ENCODE measurements at regions not wholly inside any gene's neighbourhood (a gene's known extent, or its start where the extent isn't known, plus 50 kb on each side); places are given as distances from the start of the nearest gene placed in this dataset.

DNA sequence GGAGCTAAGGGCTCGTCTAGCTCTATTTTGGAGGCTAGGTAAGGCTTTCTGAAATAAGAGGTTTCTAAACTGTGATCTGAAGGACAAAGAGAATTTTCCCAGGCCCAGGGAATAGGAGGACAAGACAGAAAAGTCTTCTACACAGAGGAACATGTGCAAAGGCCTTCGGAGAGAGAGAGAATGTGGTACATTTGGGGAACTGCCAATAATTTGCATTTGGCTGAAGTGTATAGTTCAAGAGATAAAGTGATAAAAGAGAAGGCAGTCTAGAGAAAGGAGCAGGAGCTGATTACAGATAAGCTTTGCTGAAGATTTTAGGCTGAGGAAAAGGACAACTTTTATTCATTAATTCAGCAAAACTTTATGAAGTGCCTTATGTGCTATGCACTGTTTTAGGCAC, 214.4 kb upstream of the ELL2 start:
- ATAC-seq (no peak), DNase-seq (ENCODE audit: low spot score) (no peak)
- ChIA-PET CTCF (no interaction called here), POLR2A (no interaction called here)
- H3K27me3 Mint-ChIP-seq (ENCODE audit: low read depth) = no peaks in the 10 kb centered on the region
- H3K27ac Mint-ChIP-seq = no peak overlapping the region
- H3K4me3 Mint-ChIP-seq = no peak overlapping the region
- no peaks in the 10 kb centered on the region for H3K36me3 Mint-ChIP-seq
- TF ChIP-seq ZNF263 (CRISPR knock-in tag; IDR thresholded peaks at IDR 0.05; ENCODE audit: low read depth) (no peak), HMGA2 (CRISPR knock-in tag; IDR thresholded peaks at IDR 0.05) (no peak), CDX4 (CRISPR knock-in tag; IDR thresholded peaks at IDR 0.05; ENCODE audit: borderline replicate concordance) (no peak), SMAD4 (CRISPR knock-in tag; IDR thresholded peaks at IDR 0.05) (no peak), ZBTB21 (CRISPR knock-in tag; IDR thresholded peaks at IDR 0.05; ENCODE audit: borderline replicate concordance) (no peak), MAX (CRISPR knock-in tag; IDR thresholded peaks at IDR 0.05) (no peak), ERG (CRISPR knock-in tag; IDR thresholded peaks at IDR 0.05) (no peak), E2F5 (CRISPR knock-in tag; IDR thresholded peaks at IDR 0.05) (no peak), ZNF138 (CRISPR knock-in tag; conservative IDR thresholded peaks at IDR 0.05) (no peak), CREM (CRISPR knock-in tag; IDR thresholded peaks at IDR 0.05) (no peak), USF1 (CRISPR knock-in tag; IDR thresholded peaks at IDR 0.05) (no peak), ZNF317 (CRISPR knock-in tag; IDR thresholded peaks at IDR 0.05; ENCODE audit: borderline replicate concordance, low read depth) (no peak)
- TF ChIP-seq, protein P1, sequence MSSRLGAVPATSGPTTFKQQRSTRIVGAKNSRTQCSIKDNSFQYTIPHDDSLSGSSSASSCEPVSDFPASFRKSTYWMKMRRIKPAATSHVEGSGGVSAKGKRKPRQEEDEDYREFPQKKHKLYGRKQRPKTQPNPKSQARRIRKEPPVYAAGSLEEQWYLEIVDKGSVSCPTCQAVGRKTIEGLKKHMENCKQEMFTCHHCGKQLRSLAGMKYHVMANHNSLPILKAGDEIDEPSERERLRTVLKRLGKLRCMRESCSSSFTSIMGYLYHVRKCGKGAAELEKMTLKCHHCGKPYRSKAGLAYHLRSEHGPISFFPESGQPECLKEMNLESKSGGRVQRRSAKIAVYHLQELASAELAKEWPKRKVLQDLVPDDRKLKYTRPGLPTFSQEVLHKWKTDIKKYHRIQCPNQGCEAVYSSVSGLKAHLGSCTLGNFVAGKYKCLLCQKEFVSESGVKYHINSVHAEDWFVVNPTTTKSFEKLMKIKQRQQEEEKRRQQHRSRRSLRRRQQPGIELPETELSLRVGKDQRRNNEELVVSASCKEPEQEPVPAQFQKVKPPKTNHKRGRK (CRISPR knock-in tag; IDR thresholded peaks at IDR 0.05; ENCODE audit: borderline replicate concordance) = no peak
- TF ChIP-seq, protein P2, sequence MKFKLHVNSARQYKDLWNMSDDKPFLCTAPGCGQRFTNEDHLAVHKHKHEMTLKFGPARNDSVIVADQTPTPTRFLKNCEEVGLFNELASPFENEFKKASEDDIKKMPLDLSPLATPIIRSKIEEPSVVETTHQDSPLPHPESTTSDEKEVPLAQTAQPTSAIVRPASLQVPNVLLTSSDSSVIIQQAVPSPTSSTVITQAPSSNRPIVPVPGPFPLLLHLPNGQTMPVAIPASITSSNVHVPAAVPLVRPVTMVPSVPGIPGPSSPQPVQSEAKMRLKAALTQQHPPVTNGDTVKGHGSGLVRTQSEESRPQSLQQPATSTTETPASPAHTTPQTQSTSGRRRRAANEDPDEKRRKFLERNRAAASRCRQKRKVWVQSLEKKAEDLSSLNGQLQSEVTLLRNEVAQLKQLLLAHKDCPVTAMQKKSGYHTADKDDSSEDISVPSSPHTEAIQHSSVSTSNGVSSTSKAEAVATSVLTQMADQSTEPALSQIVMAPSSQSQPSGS (CRISPR knock-in tag; IDR thresholded peaks at IDR 0.05; ENCODE audit: borderline replicate concordance, low read depth) = no peak
- TF ChIP-seq, protein P3, sequence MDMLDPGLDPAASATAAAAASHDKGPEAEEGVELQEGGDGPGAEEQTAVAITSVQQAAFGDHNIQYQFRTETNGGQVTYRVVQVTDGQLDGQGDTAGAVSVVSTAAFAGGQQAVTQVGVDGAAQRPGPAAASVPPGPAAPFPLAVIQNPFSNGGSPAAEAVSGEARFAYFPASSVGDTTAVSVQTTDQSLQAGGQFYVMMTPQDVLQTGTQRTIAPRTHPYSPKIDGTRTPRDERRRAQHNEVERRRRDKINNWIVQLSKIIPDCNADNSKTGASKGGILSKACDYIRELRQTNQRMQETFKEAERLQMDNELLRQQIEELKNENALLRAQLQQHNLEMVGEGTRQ (CRISPR knock-in tag; IDR thresholded peaks at IDR 0.05) = no peak
- TF ChIP-seq, protein P4, sequence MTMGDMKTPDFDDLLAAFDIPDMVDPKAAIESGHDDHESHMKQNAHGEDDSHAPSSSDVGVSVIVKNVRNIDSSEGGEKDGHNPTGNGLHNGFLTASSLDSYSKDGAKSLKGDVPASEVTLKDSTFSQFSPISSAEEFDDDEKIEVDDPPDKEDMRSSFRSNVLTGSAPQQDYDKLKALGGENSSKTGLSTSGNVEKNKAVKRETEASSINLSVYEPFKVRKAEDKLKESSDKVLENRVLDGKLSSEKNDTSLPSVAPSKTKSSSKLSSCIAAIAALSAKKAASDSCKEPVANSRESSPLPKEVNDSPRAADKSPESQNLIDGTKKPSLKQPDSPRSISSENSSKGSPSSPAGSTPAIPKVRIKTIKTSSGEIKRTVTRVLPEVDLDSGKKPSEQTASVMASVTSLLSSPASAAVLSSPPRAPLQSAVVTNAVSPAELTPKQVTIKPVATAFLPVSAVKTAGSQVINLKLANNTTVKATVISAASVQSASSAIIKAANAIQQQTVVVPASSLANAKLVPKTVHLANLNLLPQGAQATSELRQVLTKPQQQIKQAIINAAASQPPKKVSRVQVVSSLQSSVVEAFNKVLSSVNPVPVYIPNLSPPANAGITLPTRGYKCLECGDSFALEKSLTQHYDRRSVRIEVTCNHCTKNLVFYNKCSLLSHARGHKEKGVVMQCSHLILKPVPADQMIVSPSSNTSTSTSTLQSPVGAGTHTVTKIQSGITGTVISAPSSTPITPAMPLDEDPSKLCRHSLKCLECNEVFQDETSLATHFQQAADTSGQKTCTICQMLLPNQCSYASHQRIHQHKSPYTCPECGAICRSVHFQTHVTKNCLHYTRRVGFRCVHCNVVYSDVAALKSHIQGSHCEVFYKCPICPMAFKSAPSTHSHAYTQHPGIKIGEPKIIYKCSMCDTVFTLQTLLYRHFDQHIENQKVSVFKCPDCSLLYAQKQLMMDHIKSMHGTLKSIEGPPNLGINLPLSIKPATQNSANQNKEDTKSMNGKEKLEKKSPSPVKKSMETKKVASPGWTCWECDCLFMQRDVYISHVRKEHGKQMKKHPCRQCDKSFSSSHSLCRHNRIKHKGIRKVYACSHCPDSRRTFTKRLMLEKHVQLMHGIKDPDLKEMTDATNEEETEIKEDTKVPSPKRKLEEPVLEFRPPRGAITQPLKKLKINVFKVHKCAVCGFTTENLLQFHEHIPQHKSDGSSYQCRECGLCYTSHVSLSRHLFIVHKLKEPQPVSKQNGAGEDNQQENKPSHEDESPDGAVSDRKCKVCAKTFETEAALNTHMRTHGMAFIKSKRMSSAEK (CRISPR knock-in tag; IDR thresholded peaks at IDR 0.05; ENCODE audit: borderline replicate concordance) = no peak
- H3K4me1 Mint-ChIP-seq = peaks cover 8% of the 10 kb centered on the region
- H3K9me3 Mint-ChIP-seq = peaks cover 4% of the 10 kb centered on the region
